DMS114 treated with DMSO at 0.1 percent for 48 hours (cell line): ENCODE measurements at regions not wholly inside any gene's neighbourhood (a gene's known extent, or its start where the extent isn't known, plus 50 kb on each side); places are given as distances from the start of the nearest gene placed in this dataset.
"Not testable (repeated sequence)": the region's sequence is repeated elsewhere in the genome, so short reads cannot be mapped to it uniquely, and the experiment has no call there.

Experiments
- DNase-seq: peaks from one replicate; lab custom pipeline; 2025; ENCODE audit not compliant: unreplicated experiment; lab: John Stamatoyannopoulos, UW

DNA sequence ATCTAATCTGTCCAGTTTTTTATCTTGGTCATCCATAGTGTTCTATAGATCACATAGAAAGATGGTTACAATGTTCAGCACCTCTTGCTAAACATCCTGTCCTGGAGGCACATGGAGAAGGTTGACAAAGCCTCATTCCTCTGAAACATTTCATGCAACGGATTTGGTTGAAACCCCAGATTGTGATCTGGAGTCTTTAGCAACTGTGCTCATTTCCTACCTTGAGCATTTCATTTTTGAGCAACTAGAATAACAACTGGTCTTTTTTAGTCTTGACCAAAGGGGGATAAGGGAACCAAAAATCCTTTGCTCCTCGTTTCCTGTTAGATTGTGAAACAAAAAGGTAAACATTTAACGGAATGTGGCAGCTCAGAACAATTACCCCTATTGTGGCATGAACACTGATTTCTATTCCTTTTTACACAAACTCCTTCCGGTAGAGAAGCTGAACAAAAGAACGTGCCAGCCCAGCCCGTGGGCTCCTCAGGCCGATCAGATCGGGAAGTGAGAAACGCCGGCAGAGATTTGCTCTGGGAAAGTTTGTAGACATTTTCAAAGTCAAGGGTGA, 94.7 kb upstream of the ERRFI1 start:
- no peak for DNase-seq

DNA sequence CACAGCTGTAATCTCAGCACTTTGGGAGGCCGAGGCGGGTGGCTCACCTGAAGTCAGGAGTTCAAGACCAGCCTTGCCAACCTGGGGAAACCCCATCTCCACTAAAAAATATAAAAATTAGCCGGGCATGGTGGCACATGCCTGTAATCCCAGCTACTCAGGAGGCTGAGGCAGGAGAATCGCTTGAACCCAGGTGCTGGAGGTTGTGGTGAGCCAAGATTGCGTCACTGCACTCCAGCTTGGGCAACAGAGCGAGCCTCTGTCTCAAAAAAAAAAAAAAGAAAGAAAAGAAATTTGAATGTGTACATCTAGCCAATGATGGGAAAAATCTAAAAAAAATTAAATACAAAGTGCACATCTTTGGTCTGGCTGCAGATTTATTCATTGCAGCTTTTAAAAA, 92.6 kb upstream of the ERRFI1 start:
- not testable (repeated sequence) for DNase-seq

DNA sequence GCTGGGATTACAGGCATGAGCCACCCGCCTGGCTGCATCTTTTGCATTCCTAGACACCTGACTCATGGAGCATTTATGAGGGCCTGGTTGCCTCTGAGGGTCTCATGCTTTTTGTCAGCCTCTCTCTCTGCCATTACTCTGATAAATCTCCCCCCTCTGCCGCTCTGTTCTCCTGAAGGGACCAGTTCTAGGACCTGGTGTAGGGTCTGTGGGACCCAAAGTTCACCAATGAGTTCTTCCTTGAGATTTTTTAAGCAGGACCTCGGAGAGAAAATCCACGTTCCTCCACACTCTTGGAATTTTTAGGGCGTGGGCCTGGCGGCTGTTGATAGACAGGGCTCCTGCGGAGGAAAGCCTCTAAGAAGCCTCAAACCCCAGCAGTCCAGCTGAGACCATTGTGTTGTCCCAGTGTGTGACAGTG, 91.9 kb upstream of the ERRFI1 start:
- DNase-seq, result no peak

DNA sequence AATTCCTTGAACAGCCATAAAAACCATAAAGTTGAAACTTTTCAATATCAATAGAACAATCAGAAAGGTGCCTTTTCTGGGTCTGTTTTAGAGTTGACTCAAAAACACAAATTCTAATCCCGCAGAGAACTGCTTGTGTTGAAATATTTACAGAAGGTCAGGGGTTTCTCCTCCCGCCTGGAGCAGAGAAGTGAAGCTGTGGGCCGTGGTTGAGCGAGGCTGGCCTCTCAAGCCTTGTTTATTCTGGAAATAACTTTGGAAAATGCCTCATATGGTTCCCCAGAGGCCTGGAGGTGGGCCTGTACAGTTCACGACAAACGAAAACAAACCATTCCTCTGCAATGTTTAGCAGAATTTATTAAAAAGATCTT, 90.8 kb upstream of the ERRFI1 start:
- no peak for DNase-seq

DNA sequence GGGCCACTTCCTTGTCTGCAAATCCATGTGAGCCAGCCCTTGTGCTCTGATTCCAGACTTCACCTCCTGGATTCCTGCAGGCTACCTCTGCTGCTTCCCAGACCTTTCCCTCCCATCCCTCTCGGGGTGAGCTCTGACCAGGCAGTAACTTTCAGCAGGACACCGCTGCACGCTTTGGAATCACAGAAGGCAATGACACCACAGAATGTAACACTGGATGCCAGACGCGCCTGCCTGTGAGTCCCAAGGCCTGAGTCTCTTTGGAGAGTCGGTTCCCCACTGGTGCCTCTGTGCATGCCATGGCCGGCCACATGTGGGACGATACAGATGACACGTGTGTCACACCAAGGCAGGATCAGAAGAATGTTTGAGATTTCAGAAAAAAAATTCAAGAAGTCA, 89.7 kb upstream of the ERRFI1 start:
- no peak for DNase-seq

DNA sequence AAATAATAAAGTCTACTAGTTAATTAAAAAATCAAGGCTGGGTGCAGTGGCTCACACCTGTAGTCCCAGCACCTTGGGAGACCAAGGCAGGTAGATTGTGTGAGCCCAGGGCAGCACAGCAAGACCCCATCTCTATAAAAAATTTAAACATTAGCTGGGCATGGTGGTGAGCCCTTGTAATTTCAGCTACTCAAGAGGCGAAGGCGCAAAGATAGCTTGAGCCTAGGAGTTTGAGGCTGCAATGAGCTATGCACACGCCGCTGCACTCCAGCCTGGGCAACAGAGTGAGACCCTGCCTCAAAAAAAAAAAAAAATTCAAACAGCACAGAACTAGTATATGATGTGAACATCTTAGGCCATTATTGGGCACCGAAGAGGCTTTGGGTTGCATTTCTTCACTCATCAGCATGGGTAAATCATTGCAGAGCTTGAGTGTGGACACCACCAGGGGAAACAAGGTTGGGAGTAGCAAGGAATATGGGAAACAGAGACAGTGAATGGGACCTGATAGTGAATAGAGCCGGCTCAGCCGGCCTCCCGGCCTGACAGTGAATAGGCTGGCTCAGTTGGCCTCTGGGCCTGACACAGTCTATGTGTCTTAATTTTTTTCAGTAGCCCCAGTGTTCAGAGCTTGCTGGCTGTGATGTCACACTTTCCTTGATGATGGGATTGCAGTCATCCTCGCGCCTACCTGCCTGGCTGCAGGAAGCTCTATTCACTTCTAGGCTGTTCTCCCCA, 89.1 kb upstream of the ERRFI1 start:
- no peak for DNase-seq

DNA sequence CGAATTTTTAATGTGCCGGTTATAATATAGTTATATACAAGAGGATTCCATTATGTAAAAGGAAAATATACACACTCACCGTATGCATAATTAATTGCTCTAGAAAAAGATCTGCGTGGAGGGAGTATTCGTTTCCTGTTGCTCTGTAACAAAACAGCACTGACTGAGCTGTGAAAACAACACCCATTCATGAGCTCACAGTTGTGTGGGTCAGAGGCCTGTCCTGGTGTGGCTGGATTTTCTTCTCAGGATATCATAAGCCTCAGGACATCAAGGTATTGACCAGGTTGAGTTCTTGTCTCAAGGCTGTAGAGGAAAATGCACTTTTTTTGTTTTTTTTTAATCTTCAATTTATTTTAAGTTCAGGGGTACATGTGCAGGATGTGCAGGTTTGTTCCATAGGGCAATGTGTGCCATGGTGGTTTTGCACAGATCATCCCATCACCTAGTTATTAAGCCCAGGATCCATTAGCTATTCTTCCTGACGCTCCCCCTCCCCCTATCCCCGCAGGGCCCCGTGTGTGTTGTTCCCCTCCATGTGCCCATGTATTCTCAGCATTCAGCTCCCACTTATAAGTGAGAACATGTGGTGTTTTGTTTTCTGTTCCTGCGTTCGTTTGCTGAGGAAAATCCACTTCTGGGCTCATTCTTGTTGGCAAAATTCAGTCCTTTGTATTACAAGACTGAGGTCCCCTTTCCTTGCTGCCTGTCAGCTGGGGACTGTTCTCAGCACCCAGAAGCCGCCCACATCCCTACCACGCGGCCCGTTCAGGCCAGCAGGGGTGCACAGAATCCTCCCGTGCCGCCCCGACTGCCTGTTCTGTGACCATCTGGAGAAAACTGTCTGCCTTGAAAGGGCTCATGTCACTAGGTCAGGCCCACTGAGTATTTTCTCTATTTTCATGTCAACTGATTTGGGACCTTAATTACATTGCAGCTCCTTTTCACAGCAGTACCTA, 87.4 kb upstream of the ERRFI1 start:
- DNase-seq, result no peak

DNA sequence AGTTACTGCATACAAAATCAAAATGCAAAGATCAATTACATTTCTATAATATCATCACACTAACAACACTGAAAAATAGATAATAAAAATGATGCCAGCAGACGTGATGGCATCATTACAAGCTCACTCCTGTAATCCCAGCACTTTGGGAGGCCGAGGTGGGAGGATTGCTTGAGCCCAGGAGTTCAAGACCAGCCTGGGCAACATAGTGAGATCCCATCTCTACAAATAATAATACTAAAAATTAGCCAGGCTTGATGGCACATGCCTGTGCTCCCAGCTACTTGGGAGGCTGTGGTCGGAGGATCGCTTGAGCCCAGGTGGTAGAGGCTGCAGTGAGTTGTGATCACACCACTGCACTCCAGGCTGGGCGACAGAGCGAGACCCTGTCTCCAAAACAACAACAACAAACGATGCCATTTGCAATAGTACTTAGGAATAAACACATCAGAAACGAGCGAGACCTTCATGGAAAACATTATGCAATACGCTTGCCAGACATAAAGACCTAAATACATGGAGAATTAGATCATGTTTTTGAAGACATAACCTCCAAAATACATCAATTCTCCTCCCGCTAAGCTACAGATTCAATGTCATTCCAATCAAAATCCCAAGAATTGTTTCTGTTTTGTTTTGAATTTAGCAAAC, 86.6 kb upstream of the ERRFI1 start:
- DNase-seq, result no peak

DNA sequence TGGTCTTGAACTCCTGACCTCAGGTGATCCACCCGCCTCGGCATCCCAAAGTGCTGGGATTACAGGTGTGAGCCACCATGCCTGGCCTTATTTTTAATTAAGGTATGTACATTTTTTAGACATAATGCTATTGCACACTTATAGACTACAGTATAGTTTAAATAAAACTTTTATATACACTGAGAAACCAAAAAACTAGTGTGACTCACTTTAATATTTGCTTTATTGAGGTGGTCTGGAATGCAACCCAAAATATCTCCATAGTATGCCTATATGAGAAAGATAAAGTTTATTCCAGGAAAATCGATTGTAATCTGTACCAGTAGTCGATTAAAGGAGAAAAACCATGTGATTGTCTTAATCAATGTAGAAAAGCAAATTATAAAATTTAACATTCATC, 85.5 kb upstream of the ERRFI1 start:
- no peak for DNase-seq

DNA sequence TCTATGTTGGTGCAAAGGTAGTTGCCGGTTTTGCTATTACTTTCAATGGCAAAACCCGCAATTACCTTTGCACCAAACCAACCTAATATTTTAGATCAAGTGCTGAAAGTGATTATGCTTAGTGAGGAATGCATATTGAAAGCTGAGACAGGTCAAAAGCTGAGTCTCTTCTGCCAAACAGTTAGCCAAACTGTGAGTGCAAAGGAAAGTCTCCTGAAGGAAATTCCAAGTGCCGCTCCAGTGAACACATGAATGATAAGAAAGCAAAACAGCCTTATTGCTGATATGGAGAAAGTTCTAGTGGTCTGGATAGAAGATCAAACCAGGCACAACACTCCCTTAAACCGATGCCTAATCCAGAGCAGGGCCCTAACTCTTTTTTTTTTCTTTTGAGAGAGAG, 83.1 kb upstream of the ERRFI1 start:
- DNase-seq, result no peak

DNA sequence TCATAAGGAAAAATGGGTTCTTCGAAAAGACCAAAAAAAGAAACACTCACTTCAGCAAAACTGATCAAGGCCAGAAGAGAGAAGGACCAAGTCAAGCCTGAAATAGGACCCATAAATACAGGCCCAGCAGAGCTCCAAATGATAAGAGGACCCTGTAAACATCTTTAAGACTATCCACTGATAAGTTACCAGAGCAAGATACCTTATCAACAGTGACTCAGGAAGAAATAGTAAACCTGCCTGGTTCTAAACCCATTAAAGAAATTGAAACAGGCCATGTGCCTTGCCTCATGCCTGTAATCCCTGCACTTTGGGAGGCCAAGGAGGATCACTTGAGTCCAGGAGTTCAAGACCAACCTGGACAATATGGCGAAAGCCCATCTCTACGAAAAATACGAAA, 81.8 kb upstream of the ERRFI1 start:
- no peak for DNase-seq

DNA sequence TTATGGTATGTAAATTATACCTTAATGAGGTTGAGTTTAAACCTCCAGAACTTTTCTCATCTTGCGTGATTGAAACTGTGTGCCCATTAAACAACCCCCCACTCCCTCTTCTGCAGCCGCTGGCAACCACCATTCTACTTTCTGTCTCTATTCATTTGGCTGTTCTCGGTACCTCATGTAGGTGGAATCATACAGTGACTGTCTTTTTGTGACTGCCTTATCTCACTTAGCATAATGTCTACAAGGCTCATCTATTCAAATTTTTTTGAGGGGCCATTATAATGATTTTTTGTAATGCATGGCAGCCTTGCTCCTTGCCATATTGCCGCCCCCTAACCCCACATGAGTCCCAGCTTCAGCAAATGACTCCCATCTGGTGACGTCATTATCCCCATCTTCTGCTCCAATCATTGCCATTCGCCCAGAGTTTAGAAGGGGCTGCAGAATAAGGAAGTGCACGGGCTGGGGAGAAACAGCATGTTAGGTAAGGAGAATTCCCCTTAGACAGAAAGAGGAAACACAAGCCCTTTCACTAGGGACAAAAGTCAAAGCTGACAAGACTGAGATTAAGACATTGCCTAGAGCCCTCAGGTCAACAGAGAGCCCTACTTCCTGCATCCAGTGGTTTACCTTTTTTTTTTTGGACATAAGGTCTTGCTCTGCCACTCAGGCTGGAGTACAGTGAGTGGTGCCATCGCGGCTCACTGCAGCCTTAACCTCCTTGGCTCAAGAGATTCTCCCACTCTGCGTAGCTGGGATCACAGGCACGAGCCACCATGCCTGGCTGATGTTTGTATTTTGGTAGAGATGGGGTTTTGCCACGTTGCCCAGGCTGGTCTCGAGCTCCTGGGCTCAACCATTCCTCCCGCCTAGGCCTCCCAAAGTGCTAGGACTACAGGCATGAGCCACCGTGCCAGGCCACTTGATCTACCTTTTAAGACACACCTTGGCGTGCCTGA, 78.4 kb upstream of the ERRFI1 start:
- no peak for DNase-seq

DNA sequence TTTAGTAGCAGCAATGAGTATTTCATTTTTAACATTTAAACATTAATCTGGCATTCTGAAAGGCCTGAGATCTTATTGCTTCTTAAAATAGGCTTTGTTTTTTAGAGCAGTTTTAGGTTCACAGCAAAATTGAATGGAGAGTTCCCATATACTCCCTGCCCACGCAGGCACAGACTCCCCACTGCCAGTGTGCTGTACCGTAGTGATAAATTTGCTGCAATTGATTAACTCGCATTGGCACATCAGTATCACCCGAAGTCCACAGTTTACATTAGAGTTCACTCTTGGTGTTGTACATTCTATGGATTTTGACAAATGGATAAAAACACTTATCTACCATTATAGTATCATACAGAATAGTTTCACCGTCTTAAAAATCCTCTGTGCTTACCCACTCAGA, 71.8 kb upstream of the ERRFI1 start:
- DNase-seq, result no peak

DNA sequence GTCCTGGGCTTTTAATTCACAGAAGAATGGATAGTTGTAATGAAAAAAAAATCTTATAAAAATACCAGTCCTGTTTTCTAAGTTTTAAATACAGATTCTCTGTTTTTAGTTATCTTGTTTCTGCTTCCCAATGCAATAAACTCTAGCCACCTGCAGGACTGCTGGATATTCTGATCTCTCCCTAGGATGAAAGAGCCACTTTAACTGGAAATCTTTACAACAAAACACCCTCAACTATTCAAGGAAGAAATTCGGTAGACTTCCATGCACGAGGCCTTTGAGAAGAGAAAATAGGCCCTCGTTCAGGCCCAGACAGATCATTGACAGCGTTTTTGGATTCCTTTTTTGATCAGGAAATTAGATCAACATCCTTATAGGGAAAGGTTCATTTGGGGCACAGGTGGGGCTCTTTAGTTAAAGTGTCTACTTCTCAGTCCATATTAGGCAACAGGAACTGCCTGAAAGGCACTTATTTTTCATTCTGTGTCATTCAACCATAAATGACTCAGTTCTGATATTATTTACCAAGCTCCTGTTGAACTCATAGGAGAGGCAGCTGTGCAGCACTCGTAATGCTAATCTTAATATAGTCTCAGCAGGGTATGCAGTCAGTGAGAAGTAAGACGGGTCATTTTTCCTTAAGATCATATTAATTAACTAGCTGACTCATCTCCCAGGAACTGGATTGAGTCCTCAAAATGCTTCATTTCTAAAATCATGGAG, 71.1 kb upstream of the ERRFI1 start:
- DNase-seq, result no peak

DNA sequence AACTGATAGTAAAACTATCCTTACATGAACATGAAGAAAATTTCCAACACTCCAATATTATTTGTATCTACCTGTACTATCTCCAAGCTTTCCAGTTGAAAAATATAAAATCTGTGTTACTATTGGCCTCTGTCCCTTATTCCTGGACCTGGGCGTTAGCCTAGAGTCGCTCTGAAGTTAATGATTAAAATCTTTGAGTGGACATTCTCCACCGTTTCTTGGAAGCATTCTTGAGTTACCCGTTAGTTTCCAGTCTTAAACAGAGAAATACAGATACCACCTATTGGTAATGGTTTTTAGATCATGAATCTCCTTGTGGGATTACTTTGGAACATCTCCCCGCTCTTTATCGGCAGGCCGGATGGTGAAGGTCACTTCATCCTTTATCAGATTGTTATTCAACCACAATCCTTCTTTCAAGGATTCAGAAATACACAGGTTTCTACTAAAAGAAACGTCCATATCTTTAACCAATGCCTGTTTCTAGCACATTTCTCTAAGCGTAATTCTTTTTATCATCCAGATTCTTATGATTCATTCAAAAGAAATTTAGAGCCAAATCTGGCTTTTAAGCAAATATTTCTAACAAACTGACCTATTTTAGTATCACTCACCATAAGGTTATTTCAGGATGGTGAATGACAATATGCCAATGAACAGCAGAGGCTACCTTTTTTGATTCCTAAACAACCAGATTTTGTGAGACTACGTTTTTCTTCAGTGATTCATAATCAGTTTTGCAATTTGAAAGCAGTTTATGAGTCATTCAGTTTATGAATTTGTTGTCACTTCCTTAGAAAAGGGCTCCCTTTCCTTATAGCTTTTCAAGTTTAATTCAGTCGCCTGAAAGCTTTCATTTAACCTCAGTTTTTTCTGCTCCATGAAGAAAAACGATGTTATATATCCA, 70.2 kb upstream of the ERRFI1 start:
- DNase-seq, result no peak

DNA sequence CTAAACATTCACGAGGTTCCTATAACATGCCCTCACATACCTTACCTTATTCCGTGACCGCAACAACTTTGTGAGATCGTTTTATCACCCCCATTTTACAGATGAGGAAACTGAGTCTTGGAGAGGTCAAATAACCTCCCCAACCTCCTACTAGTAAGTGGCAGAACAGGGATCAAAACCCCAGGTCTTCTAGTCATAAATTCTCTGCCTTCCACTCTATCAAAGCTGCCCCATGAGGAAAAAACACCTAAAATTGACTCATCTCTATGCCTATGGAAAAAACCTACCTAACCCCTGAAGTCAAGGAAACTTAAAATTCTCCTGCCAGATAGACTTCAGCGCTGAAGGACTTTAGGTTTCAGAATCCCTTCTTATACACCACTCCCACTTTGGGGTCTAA, 69.5 kb upstream of the ERRFI1 start:
- no peak for DNase-seq

DNA sequence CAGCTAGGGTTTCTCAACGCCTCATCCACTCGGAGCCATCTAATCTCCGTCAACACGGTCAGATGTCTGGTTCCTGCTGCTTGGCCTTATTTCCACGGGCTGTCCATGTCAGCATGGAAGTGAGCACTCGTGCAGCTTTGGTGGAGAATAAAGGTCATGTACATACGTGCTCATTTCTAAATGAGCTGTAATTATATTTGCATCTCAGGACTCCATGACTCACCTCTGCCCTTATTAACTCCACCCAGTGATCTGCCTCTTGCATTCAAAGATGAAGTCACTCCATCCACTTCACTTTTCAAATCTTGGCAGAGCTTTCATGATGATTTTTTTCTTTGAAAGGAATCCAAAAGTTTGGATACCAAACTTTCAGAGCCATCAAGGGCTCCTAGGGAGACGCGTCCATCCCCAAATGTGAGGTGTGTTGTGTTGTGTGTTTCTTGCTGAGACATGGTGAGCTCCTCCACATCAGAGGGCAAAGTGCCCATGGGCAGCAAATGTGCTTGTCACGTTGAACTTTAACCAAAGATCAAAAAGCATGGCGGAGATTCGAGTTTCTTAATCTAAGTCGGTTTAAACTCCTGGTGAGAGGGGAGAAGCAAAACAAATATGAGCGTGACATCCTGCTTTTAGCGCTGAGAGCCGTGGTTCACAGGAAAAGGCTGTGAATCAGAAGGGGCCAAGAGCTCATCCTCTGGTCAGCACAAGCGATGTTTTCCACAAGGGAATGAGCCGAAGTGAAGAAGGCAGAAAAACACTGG, 68.6 kb upstream of the ERRFI1 start:
- no peak for DNase-seq
